K562 (cell line): ENCODE measurements at regions not wholly inside any gene's neighbourhood (a gene's known extent, or its start where the extent isn't known, plus 50 kb on each side); places are given as distances from the start of the nearest gene placed in this dataset.

Experiments
- EP300 ChIP-seq: IDR thresholded peaks from 2 replicates; pipeline ENCODE4 v1.6.1; 2012; ENCODE audit warnings: low read length, improper control_type of control experiment
- GATAD2A ChIP-seq: fragments of 450-650 bp; IDR thresholded peaks from 2 replicates; pipeline ENCODE4 v1.6.1; 2017
- NR2C2 ChIP-seq, 2 experiments: fragments of 200-800 bp in 1 of 2; sonication (Bioruptor generic) in 1 of 2; sonication (generic) in 1 of 2; formaldehyde crosslinking in 1 of 2; IDR thresholded peaks; 2 replicates each; pipeline versions ENCODE4 v1.6.1 to v1.8.0; 2016 to 2022; ENCODE audit warnings: mild to moderate bottlenecking in 1 of 2, missing compliant biosample characterization in 1 of 2, missing genetic modification characterization in 1 of 2, missing genetic modification reagents in 1 of 2
- ZNF134 ChIP-seq: fragments of 250-450 bp; sonication (Bioruptor Pico); conservative IDR thresholded peaks from 2 replicates; pipeline ENCODE4 v1.4.0; 2020
- TF ChIP-seq, protein P1 (sequence below): sonication (generic); formaldehyde crosslinking; IDR thresholded peaks from 2 replicates; pipeline ENCODE4 v1.8.1; 2022; ENCODE audit warnings: missing genetic modification reagents
- TF ChIP-seq, protein P2 (sequence below): fragments of 450-650 bp; IDR thresholded peaks from 2 replicates; pipeline ENCODE4 v1.6.1; 2016
- TF ChIP-seq, protein P3 (sequence below), 3 experiments: IDR thresholded peaks in 2 of 3; conservative IDR thresholded peaks in 1 of 3; 2 replicates each; pipeline ENCODE4 v1.5.1; 2011 to 2012; ENCODE audit warnings: low read length in 3 of 3, mild to moderate bottlenecking in 3 of 3, control low read depth in 2 of 3, improper control_type of control experiment in 1 of 3, inconsistent platforms in 1 of 3, low read depth in 1 of 3, mixed read lengths in 1 of 3, moderate library complexity in 1 of 3; ENCODE audit not compliant: insufficient read depth in 2 of 3

DNA sequence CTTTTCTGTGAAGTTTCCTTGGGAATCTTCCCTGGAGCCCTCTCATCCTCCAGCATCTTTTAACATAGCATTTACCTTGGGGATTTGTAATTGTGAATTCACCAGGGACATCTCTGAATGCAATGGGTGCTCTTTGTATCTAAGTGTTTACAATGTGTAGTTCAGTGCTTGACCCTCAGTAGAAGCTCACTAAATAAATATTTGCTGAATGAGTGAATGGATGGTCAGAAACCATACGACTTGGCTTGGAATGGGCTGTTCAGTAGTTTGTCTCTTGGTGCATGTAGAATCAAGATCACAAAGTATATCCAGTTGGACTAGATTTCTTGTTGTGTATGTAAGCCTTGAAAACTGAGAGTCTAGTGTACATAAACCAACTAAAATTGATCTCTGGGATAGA, 81.8 kb upstream of the MEF2C start:
- TF ChIP-seq, protein P1, sequence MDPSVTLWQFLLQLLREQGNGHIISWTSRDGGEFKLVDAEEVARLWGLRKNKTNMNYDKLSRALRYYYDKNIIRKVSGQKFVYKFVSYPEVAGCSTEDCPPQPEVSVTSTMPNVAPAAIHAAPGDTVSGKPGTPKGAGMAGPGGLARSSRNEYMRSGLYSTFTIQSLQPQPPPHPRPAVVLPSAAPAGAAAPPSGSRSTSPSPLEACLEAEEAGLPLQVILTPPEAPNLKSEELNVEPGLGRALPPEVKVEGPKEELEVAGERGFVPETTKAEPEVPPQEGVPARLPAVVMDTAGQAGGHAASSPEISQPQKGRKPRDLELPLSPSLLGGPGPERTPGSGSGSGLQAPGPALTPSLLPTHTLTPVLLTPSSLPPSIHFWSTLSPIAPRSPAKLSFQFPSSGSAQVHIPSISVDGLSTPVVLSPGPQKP (CRISPR knock-in tag): no peak
- TF ChIP-seq GATAD2A (no peak), EP300 (no peak), ZNF134 (CRISPR knock-in tag) (no peak), NR2C2 (CRISPR knock-in tag; IDR thresholded peaks at IDR 0.05) (no peak), NR2C2 (tag; IDR thresholded peaks at IDR 0.05) (no peak)
- TF ChIP-seq, protein P2, sequence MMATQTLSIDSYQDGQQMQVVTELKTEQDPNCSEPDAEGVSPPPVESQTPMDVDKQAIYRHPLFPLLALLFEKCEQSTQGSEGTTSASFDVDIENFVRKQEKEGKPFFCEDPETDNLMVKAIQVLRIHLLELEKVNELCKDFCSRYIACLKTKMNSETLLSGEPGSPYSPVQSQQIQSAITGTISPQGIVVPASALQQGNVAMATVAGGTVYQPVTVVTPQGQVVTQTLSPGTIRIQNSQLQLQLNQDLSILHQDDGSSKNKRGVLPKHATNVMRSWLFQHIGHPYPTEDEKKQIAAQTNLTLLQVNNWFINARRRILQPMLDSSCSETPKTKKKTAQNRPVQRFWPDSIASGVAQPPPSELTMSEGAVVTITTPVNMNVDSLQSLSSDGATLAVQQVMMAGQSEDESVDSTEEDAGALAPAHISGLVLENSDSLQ: no peak
- TF ChIP-seq, protein P3, sequence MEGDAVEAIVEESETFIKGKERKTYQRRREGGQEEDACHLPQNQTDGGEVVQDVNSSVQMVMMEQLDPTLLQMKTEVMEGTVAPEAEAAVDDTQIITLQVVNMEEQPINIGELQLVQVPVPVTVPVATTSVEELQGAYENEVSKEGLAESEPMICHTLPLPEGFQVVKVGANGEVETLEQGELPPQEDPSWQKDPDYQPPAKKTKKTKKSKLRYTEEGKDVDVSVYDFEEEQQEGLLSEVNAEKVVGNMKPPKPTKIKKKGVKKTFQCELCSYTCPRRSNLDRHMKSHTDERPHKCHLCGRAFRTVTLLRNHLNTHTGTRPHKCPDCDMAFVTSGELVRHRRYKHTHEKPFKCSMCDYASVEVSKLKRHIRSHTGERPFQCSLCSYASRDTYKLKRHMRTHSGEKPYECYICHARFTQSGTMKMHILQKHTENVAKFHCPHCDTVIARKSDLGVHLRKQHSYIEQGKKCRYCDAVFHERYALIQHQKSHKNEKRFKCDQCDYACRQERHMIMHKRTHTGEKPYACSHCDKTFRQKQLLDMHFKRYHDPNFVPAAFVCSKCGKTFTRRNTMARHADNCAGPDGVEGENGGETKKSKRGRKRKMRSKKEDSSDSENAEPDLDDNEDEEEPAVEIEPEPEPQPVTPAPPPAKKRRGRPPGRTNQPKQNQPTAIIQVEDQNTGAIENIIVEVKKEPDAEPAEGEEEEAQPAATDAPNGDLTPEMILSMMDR (IDR thresholded peaks at IDR 0.05 in 2 of 3, conservative IDR thresholded peaks at IDR 0.05 in 1 of 3; ENCODE audit: insufficient read depth in 2 of 3, low read depth in 1 of 3, low read length in 3 of 3): no peak
